ENCODE measurements at regions not wholly inside any gene's neighbourhood (a gene's known extent, or its start where the extent isn't known, plus 50 kb on each side); places are given as distances from the start of the nearest gene placed in this dataset.

DNA sequence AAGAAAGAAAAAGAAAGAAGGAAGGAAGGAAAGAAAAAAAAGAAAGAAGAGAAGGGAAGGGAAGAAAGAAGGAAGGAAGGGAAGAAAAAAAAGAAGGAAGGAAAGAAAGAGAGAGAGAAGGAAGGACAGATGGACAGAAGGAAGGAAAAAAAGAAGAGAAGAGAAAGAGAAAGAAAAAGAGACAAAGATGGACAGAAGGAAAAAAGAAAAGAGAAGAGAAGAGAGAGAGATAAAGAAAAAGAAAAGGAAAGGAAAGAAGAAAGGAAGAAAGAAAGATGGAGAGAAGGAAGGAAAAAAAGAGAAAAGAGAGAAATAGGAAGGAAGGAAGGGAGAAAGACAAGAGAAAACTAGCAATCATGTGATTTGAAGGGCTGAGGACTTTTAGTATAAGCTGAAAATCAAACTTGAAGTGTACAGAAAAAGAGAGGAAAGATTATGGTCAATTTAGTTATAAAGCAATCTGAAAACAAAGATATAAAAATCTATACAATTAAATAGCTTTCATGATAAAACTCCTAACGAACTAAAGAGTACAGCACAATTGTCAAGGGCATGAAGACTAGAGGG is 115.3 kb downstream of the LTN1 start:
- TF ChIP-seq, protein P1, sequence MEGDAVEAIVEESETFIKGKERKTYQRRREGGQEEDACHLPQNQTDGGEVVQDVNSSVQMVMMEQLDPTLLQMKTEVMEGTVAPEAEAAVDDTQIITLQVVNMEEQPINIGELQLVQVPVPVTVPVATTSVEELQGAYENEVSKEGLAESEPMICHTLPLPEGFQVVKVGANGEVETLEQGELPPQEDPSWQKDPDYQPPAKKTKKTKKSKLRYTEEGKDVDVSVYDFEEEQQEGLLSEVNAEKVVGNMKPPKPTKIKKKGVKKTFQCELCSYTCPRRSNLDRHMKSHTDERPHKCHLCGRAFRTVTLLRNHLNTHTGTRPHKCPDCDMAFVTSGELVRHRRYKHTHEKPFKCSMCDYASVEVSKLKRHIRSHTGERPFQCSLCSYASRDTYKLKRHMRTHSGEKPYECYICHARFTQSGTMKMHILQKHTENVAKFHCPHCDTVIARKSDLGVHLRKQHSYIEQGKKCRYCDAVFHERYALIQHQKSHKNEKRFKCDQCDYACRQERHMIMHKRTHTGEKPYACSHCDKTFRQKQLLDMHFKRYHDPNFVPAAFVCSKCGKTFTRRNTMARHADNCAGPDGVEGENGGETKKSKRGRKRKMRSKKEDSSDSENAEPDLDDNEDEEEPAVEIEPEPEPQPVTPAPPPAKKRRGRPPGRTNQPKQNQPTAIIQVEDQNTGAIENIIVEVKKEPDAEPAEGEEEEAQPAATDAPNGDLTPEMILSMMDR (IDR thresholded peaks at IDR 0.05; ENCODE audit: insufficient read depth, low read length, poor library complexity, severe bottlenecking) = no peak
- H3K4me3 ChIP-seq (replicated peaks; ENCODE audit: low read depth, low read length) = no peak overlapping the region
- no peaks in the 10 kb centered on the region for H3K27me3 ChIP-seq (replicated peaks; ENCODE audit: control insufficient read depth, insufficient read depth, low read length)
- no peak for DNase-seq (ENCODE audit: extremely low read depth, insufficient read length)
- no peaks in the 10 kb centered on the region; the same call in none of the 2 replicates for H3K36me3 ChIP-seq (ENCODE audit: control insufficient read depth, insufficient read depth, low read length)

DNA sequence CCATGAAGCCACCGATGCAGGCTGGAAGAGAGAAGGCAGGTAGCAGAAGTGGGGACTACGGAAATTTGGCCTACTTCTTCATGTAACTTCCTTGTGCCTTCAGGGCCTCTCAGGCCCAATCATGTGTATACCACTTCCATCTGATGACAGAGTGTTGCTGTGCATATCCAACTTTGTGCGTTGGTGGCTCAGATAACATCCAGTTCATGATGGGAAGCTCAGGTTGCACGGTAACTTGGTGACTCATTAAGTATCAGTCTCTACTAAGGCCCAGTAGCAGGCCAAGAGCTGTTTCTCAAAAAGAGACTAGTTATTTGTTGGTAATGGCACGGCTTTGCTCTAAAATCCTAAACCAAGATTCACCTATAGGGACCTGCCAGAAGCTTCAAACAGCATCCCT is 117.6 kb downstream of the LTN1 start:
- TF ChIP-seq, protein P1 (IDR thresholded peaks at IDR 0.05; ENCODE audit: insufficient read depth, low read length, poor library complexity, severe bottlenecking) = no peak
- Histone ChIP-seq H3K27me3 (replicated peaks; ENCODE audit: control insufficient read depth, insufficient read depth, low read length) (no peaks in the 10 kb centered on the region), H3K4me3 (replicated peaks; ENCODE audit: low read depth, low read length) (no peak overlapping the region), H3K36me3 (ENCODE audit: control insufficient read depth, insufficient read depth, low read length) (no peaks in the 10 kb centered on the region; the same call in none of the 2 replicates)
- no peak for DNase-seq (ENCODE audit: extremely low read depth, insufficient read length)

DNA sequence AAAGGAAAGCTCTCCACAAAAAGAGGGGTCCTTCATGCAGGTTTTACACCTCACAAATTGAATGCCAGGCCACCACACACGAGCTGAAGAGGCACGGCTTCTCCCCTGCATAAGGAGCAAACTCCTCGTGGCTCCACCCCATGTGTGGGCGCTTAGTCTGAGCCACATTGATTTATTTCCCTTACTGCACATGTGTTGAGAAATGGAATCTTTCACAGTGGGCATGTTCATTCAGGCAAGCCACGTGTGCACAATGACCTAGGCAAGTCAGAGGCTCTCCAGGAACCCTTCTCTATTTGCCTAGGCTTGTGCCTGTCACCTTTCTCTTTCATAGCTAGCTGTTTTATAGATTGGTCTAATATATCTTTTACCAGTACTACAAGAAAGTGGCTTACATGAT is 120.5 kb downstream of the LTN1 start:
- H3K36me3 ChIP-seq (ENCODE audit: control insufficient read depth, insufficient read depth, low read length) = no peaks in the 10 kb centered on the region; the same call in none of the 2 replicates
- H3K4me3 ChIP-seq (replicated peaks; ENCODE audit: low read depth, low read length) = no peak overlapping the region
- H3K27me3 ChIP-seq (replicated peaks; ENCODE audit: control insufficient read depth, insufficient read depth, low read length) = no peaks in the 10 kb centered on the region
- TF ChIP-seq, protein P1 (IDR thresholded peaks at IDR 0.05; ENCODE audit: insufficient read depth, low read length, poor library complexity, severe bottlenecking) = no peak
- no peak for DNase-seq (ENCODE audit: extremely low read depth, insufficient read length)

DNA sequence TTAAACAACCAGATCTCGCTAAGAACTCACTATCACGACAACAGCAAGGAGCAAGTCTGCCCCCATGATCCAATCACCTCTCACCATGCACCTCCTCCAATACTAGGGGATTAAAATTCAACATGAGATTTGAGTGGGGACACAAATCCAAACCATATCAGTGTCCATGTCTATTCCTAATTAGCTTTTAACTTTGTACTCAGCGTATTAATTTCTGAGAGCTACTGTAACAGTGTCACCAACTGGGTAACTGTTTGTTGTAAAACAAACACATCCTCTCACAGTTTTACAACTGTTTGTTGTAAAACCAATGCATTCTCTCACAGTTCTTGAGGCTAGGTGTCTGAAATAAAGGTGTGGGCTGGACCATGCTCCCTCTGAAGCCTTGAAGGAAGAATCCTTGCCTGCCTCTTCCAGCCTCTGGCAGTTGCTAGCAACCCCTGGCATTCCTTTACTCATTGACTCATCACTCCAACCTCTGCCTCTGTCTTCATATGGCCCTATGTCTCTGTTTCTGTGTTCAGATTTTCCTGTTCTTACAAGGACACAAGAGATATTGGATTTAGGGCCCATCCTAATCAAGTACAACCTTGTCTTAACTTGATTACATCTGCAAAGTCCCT is 121.2 kb downstream of the LTN1 start:
- H3K36me3 ChIP-seq (ENCODE audit: control insufficient read depth, insufficient read depth, low read length) = no peaks in the 10 kb centered on the region; the same call in none of the 2 replicates
- no peaks in the 10 kb centered on the region for H3K27me3 ChIP-seq (replicated peaks; ENCODE audit: control insufficient read depth, insufficient read depth, low read length)
- TF ChIP-seq, protein P1 (IDR thresholded peaks at IDR 0.05; ENCODE audit: insufficient read depth, low read length, poor library complexity, severe bottlenecking) = no peak
- no peak overlapping the region for H3K4me3 ChIP-seq (replicated peaks; ENCODE audit: low read depth, low read length)
- DNase-seq (ENCODE audit: extremely low read depth, insufficient read length) = no peak

DNA sequence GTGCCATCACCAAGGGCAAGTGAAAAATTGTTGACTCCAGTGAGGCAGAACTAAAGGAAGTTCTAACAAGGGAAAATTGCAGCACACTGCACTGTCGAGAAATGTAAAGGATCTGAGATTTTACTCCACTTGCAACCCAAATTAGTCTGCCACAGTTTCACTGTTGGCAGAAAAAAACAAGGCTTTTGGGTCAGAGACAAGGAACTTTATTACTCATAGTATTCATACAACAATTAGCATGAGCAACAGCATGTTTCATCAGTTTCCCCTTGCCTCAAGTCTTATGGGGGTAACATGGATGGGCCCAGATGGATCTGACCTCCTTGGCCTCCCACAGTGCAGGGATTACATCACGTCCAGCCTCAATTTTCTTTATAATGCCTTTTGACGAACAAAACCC is 125.3 kb downstream of the LTN1 start:
- H3K36me3 ChIP-seq (ENCODE audit: control insufficient read depth, insufficient read depth, low read length) = no peaks in the 10 kb centered on the region; the same call in 1 of the 2 replicates
- H3K4me3 ChIP-seq (replicated peaks; ENCODE audit: low read depth, low read length) = no peak overlapping the region
- DNase-seq (ENCODE audit: extremely low read depth, insufficient read length) = no peak
- no peaks in the 10 kb centered on the region for H3K27me3 ChIP-seq (replicated peaks; ENCODE audit: control insufficient read depth, insufficient read depth, low read length)
- TF ChIP-seq, protein P1 (IDR thresholded peaks at IDR 0.05; ENCODE audit: insufficient read depth, low read length, poor library complexity, severe bottlenecking) = no peak
